Nephron progenitor cell (in vitro differentiated cells): ENCODE measurements at regions not wholly inside any gene's neighbourhood (a gene's known extent, or its start where the extent isn't known, plus 50 kb on each side); places are given as distances from the start of the nearest gene placed in this dataset.

Experiments used
- DNase-seq: peaks from one replicate; pipeline ENCODE4 v3.0.0; 2021
- H3K27ac Mint-ChIP-seq: 2 replicates; pipeline ENCODE4 v1.8.0; 2021; ENCODE audit warnings: mild to moderate bottlenecking, moderate library complexity, mixed read lengths
- H3K27me3 Mint-ChIP-seq: 2 replicates; pipeline ENCODE4 v1.8.0; 2021; ENCODE audit warnings: mild to moderate bottlenecking, low read depth, mixed read lengths; ENCODE audit not compliant: poor library complexity
- H3K36me3 Mint-ChIP-seq: 2 replicates; pipeline ENCODE4 v1.8.0; 2021; ENCODE audit warnings: low read depth, mixed read lengths
- H3K4me1 Mint-ChIP-seq: 2 replicates; pipeline ENCODE4 v1.8.0; 2021; ENCODE audit warnings: mixed read lengths
- H3K4me3 Mint-ChIP-seq: 2 replicates; pipeline ENCODE4 v1.8.0; 2021; ENCODE audit warnings: mild to moderate bottlenecking, moderate library complexity, mixed read lengths
- H3K9me3 Mint-ChIP-seq: 2 replicates; pipeline ENCODE4 v1.8.0; 2021; ENCODE audit warnings: mild to moderate bottlenecking, moderate library complexity, mixed read lengths
- CTCF ChIP-seq: fragments of 200-600 bp; sonication (generic); IDR thresholded peaks from 2 replicates; pipeline ENCODE4 v1.5.0; 2021; ENCODE audit warnings: antibody characterized with exemption

GRCh38 chr3:98980915-98981596, 79.6 kb upstream of the DCBLD2 start:
- Mint-ChIP-seq H3K27me3 (no peaks in the 10 kb centered on the region), H3K27ac (no peak overlapping the region), H3K4me1 (peaks cover 8% of the 10 kb centered on the region), H3K36me3 (no peaks in the 10 kb centered on the region), H3K4me3 (no peak overlapping the region), H3K9me3 (peaks cover 3% of the 10 kb centered on the region)
- no peak for TF ChIP-seq CTCF
- DNase-seq = no peak

GRCh38 chr3:98979296-98979695, 77.8 kb upstream of the DCBLD2 start:
- Mint-ChIP-seq H3K27me3 (no peaks in the 10 kb centered on the region), H3K4me3 (no peak overlapping the region), H3K4me1 (no peaks in the 10 kb centered on the region), H3K27ac (no peak overlapping the region), H3K36me3 (no peaks in the 10 kb centered on the region), H3K9me3 (peaks cover 3% of the 10 kb centered on the region)
- DNase-seq = no peak
- no peak for TF ChIP-seq CTCF

DNA sequence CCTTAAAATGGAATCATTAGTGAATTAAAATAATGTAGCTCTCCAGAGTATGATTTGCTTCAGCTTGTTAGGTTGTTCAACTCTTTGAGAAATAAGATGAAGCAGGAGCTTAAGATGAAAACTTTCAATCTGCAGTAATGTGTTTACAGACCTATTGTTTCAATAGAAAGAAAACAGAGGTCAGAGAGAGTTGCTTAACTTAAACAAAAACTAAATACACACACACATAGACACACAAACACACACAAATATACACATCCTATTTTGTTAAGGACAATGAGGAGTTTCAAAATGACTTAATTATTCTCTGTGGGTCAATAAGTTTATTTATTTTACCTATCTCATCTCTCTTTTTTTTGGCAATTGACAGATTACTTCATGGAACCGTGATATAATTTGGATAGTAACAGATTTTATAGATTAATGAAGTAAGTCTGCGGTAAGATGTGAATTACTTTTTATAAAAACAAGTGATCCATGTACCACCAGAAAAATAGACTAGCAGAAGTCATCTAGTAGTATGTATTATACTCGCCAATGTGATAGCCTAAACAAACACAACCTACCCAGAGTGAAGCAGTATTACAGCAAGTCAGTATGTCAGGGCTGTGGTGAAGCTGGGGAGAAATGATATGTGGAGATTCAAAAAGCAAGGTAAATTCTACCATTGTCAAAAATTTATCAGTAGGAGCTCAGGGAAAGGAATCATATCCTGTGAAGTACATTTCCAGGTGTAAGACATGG, 76.7 kb upstream of the DCBLD2 start:
- no peaks in the 10 kb centered on the region for H3K4me1 Mint-ChIP-seq
- no peaks in the 10 kb centered on the region for H3K27me3 Mint-ChIP-seq
- no peak for TF ChIP-seq CTCF
- no peak overlapping the region for H3K27ac Mint-ChIP-seq
- no peak overlapping the region for H3K4me3 Mint-ChIP-seq
- H3K9me3 Mint-ChIP-seq = peaks cover 3% of the 10 kb centered on the region
- DNase-seq = no peak
- H3K36me3 Mint-ChIP-seq = no peaks in the 10 kb centered on the region

DNA sequence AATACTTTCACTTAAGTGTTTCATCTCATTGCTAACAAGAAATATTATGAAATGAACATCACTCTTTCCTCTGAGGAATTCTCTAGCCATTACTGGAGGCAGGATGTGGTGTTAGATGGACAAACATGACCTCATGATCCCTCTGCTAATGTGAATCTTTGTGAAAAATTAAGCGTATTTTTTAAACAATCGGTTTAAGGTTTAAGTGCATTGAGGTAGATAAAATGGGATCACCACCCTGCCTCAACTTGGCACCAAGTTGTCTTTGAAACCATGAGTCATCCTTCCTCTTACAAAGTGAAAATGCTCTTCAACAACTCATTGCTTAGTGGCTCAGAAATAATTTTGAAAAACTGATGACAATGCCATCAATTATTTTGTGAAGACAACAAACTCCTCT, 76.0 kb upstream of the DCBLD2 start:
- Mint-ChIP-seq H3K27ac (no peak overlapping the region), H3K27me3 (no peaks in the 10 kb centered on the region), H3K9me3 (peaks cover 7% of the 10 kb centered on the region), H3K4me1 (no peaks in the 10 kb centered on the region), H3K36me3 (no peaks in the 10 kb centered on the region), H3K4me3 (no peak overlapping the region)
- no peak for DNase-seq
- TF ChIP-seq CTCF = no peak

DNA sequence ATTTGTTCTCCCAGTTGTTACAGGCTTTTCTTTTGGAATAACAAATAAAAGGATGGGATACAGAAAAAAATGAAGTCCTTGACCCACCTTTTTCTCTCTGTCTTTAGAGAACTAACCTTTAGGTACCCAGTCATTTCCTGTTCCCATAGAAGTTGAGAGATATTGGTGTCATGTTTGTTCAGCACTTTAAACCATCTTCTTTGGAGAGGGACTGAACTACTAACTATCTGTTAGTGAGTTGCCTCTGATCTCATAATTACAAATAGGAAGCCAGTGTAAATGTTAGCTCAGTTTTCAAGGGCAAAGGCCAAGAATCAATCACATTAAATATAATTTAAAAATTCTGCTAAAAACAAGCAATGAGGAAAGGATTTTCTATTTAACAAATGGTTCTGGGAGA, 72.9 kb upstream of the DCBLD2 start:
- no peak overlapping the region for H3K4me3 Mint-ChIP-seq
- peaks cover 7% of the 10 kb centered on the region for H3K4me1 Mint-ChIP-seq
- peaks cover 16% of the 10 kb centered on the region for H3K9me3 Mint-ChIP-seq
- no peak for TF ChIP-seq CTCF
- no peaks in the 10 kb centered on the region for H3K36me3 Mint-ChIP-seq
- no peak overlapping the region for H3K27ac Mint-ChIP-seq
- DNase-seq = no peak
- H3K27me3 Mint-ChIP-seq = no peaks in the 10 kb centered on the region

- Mint-ChIP-seq H3K4me3 (no peak overlapping the region), H3K9me3 (peaks cover 16% of the 10 kb centered on the region), H3K4me1 (peaks cover 13% of the 10 kb centered on the region), H3K36me3 (no peaks in the 10 kb centered on the region), H3K27me3 (no peaks in the 10 kb centered on the region), H3K27ac (no peak overlapping the region)
- no peak for DNase-seq
- no peak for TF ChIP-seq CTCF
Observed at GRCh38 chr3:98972720-98973119, 71.2 kb upstream of the DCBLD2 start.
